Ecto neural progenitor cell (in vitro differentiated cells): ENCODE measurements at regions not wholly inside any gene's neighbourhood (a gene's known extent, or its start where the extent isn't known, plus 50 kb on each side); places are given as distances from the start of the nearest gene placed in this dataset.

Experiments
- DNase-seq: peaks from one replicate; pipeline ENCODE4 v3.0.0-alpha.2; 2018; ENCODE audit warnings: low spot score

DNA sequence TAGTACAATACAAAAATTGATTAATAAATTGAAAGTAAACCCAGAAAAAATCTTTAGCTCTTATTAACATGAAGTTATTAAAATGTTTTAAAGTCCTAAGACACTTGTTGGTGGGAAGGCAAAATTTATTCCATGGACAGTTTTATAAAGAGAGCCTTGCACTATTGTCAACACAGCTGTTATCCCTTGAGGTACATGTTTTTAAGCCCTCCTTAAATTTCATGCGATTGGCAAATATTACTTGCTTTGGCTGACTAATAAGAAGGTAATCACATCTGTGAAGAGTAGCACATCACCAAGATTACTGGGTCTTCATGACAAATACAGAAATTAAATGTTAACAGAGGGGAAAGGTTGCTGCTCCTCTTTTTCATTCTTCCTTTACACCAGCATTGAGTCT, 611.1 kb downstream of the BRINP3 start:
- DNase-seq, result no peak

GRCh38 chr1:189868021-189868420, 609.6 kb downstream of the BRINP3 start:
- no peak for DNase-seq

DNA sequence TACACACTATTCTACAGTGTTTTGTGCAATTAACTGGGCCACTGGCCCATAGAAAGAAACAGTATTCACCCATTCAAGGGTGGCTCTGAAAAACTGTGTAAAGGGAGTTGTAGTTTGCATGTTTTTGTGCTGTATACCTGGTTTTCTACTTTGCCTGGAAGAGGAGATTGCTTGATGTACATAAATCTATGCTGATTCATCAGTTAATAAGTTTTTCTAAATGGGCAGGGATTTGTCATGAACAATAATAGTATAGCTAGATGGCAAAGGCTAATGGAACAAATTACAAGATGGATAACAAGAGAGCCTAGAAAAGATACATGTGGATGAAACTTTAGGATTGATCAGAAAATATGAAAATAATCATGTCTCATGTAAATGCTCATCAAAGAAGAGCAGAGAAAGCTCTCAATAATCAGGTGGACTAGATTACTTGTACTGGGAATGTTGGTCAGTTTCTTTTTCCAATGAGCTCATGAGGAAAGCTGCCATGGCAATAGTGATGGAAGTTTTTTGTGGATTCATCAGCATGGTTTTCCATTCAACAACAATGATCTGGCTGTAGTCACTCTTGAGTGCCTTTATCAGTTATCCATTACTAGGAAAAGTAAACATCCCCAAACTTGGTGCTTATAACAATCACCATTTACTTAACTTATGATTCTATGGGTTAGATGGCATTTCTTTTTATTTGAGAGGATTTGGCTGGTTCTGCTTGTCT, 602.8 kb downstream of the BRINP3 start:
- DNase-seq, result no peak

DNA sequence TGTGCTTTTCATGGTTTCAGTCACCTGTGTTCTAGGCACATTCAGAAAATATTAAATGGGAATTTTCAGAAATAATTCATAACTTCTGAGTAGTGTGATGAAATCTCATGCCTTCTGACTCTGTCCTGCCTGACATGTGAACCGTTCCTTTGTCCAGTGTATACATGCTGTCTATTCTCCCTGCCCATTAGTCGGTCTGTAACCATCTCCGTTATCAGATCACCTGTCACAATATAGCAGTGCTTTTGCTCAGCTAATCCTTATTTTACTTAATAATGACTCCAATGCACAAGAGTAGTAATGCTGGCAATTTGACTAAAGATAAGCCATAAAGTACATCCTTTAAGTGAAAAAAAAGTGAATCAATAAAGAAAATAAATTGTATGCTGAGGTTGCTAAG, 597.5 kb downstream of the BRINP3 start:
- no peak for DNase-seq

DNA sequence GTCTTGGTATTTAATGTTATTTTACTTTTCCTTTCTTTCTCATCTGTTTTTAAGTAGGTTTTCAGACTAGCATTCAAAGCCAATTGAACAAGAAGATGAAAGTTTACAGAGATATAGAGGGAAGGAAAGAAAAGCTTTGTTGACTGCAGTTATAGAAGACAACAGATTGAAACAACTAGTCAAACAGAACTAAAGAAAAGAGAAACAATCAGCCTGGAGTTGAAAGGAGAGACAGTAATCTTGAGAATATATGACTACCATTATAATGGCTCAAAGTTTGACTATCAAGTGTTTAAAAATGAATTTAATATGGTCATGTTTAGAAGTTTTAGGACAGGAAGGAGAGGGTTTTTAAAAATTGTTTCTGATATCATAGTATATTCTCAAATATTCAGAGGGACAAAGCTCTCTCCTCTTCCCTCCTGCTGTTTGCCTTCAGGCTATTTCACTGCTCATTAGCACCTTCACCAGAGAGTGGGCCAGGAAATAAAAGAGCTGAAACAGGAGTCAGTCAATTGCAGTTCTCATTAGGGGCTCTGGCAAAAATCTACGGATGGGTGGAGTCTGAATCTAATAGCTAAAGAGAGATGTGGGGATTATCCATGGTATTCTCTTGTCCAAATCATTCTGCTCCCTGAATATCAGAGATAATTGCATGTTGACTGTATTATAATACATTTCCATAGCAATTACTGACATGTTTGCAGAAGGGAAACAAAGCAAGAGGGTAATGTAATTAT, 577.8 kb downstream of the BRINP3 start:
- no peak for DNase-seq

GRCh38 chr1:189904509-189904908, 573.2 kb downstream of the BRINP3 start:
- no peak for DNase-seq

- DNase-seq, result no peak
Measured at GRCh38 chr1:189908113-189908512, 569.6 kb downstream of the BRINP3 start.

DNA sequence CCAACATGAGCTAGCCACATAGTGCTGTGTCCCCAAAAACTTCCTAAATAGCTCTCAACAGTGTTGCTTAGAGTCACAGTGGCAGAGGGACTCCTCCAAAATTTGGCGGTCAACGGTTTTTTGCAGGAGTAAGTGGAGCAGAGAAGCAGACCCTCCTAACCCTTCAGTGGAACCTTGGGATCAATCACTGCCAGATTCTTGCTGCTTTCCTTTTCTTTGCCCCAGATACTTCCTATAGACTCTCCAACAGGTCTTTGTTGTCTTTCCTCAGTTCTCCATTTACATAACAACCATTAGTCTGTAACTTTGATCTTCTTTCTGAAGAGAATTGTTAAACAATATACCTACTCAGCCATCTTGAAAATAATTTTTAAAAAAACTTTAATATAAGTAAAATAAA, 556.1 kb downstream of the BRINP3 start:
- no peak for DNase-seq

DNA sequence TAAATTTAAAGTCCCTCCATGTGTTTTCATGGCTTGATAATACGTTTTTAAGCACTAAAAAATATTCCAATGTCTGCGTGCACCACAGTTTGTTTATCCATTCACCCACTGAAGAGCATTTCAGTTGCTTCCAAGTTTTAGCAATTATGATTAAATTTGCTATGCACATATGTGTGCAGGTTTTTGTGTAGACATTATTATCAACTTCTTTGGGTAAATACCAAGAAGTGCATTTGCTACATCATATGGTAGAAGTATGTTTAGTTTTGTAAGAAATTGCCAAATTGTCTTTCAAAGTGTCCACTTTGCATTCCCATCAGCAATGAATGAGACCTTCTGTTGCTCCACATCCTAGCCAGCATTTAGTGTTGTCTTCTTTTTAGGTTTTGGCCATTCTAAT, 550.0 kb downstream of the BRINP3 start:
- DNase-seq, result no peak

GRCh38 chr1:189929501-189930099, 548.1 kb downstream of the BRINP3 start:
- no peak for DNase-seq

GRCh38 chr1:189936861-189937260, 540.8 kb downstream of the BRINP3 start:
- DNase-seq, result no peak

DNA sequence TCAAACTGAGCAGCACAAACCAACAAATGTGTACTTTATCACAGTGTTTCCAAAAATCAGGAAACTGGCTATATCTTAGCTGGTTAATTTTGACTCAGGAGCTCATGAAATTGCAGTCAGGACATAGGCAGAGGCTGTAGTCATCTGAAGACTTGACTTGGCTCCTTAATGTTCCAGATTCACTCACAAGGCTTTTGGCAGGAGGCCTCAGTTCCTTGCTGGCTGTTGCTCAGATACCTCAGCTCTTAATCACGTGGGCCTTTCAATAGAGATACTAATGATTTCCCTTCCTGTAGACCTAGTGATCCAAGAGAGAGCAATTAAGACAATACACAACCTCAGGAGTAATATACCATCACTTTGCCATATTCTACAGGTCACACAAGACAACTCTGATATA, 537.7 kb downstream of the BRINP3 start:
- no peak for DNase-seq

DNA sequence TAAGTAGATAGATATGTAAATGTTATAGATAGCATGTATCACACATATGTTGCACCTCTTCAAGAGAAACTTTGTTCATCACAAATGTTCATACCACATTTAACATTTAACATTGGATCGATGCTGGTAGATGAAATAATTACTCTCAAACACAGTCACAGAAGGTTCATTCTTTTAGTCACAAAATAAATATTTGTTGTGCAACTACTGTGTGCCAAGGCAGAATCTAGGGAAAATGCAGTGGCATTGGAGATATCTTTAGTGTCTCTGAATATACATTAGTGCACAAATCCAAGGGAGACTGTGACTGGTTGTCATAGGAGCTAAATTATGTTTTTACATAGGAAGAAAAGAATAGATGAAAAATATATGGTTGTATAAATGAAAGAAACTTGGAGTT, 535.7 kb downstream of the BRINP3 start:
- no peak for DNase-seq

- no peak for DNase-seq
Measured at GRCh38 chr1:189958756-189959155, 518.9 kb downstream of the BRINP3 start.

DNA sequence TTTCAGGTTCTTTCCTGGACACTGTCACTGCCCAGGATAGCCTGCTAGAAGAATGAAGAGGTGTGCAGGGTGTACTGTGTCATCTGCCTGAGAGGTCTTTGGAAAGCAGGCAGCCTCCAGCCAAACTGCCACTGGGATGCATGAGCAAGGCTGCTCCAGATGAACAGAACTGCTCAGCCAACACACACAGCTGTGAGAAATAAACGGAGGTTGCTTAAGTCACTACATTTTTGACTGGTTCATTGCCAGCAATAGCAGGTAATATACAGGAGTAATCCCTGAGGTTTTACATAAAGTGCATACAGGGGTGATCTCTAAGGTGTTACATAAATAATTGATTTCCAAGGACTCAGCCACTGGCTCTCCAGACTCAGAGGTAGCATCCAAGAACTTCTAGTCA, 516.9 kb downstream of the BRINP3 start:
- no peak for DNase-seq

DNA sequence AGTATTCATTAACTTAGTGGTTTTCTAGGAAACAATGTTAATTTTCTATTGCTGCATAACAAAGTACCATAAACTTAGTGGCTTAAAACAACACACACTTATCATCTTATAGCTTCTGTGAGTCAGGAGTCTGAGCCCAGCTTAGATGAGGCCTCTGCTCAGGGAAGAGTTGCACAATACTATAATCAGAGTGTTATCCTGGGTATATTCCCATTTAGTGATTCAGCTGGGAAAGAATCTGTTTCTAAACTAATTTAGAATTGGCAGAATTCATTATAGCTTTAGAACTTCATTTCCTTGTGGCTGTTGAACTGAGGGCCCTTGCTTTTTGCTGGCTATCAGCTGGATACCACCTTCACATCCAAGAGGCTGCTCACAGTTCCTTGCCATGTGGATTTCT, 515.5 kb downstream of the BRINP3 start:
- no peak for DNase-seq

GRCh38 chr1:189970331-189971230, 507.1 kb downstream of the BRINP3 start:
- DNase-seq, result no peak

- DNase-seq, result no peak
Measured at GRCh38 chr1:189971656-189972055, 506.0 kb downstream of the BRINP3 start.

DNA sequence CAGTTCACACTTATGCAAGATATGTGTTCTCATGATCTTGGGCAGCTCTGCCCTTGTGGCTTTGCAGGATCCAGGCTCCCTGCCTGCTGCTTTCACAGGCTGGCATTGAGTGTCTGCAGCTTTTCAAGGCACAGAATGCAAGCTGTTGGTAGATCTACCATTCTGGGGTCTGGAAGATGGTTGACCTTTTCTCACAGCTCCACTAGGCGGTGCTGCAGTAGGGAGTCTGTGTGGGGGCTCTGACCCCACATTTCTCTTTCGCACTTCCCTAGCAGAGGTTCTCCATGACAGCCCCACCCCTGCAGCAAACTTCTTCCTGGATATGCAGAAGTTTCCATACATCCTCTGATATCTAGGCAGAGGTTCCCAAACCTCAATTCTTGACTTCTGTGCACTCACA, 500.5 kb downstream of the BRINP3 start:
- DNase-seq, result no peak

- DNase-seq, result no peak
Measured at GRCh38 chr1:189983166-189983890, 494.3 kb downstream of the BRINP3 start.

GRCh38 chr1:189986516-189986915, 491.1 kb downstream of the BRINP3 start:
- no peak for DNase-seq

DNA sequence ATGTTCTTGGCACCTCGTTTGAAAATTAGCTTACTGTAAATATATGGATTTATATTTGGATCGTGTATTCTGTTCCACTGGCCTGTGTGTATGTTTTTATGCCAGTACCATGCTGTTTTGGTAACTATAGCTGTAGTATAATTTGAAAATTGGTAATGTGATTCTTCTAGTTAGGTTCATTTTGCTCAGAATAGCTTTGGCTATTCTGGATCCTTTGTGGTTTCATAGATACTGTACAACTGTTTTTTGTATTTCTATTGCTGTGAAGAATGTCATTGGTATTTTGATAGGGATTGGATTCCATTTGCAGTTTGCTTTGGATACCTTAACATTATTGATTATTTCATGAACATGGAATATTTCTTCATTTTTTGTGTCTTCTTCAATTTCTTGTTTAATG, 490.2 kb downstream of the BRINP3 start:
- DNase-seq, result no peak
